Right cardiac atrium (tissue), 5 donors: ENCODE measurements at regions not wholly inside any gene's neighbourhood (a gene's known extent, or its start where the extent isn't known, plus 50 kb on each side); places are given as distances from the start of the nearest gene placed in this dataset.

Experiments
- ATAC-seq, 2 donors: fragments of 200-7000 bp; cut with Tn5 transposase; one replicate each; pipeline versions ENCODE4 v1.8.0 to v1.9.1; 2020; ENCODE audit warnings: moderate library complexity in 2 of 2, mild to moderate bottlenecking in 1 of 2
- DNase-seq, 3 donors: peaks; one replicate each; pipeline ENCODE4 v3.0.0-alpha.2; 2020
- H3K27ac ChIP-seq: one replicate; pipeline ENCODE4 v1.5.1; 2013; ENCODE audit warnings: mild to moderate bottlenecking, low read length, control low read depth, moderate library complexity
- H3K27me3 ChIP-seq: one replicate; pipeline ENCODE4 v1.6.1; 2013; ENCODE audit not compliant: control insufficient read depth, insufficient read depth
- H3K4me1 ChIP-seq: one replicate; pipeline ENCODE4 v1.6.1; 2013; ENCODE audit warnings: low read length; ENCODE audit not compliant: control insufficient read depth, insufficient read depth
- H3K4me3 ChIP-seq: one replicate; pipeline ENCODE4 v1.5.1; 2013; ENCODE audit warnings: low read length, control low read depth
- H3K9me3 ChIP-seq: one replicate; pipeline ENCODE4 v1.6.1; 2013; ENCODE audit warnings: low read length; ENCODE audit not compliant: control insufficient read depth
- WGBS: extraction: QIAGEN DNeasy Blood & Tissue Kit; methylation state at CpG from one replicate; pipeline ENCODE4 v1.1.7; 2013; 5-methylcytosine and 5-hydroxymethylcytosine counted together
- intact Hi-C, 4 donors: fragments of 100-400 bp; cut with DNase I; formaldehyde crosslinking; loops; one replicate each; pipeline versions ENCODE4 v1.11.0 to v1.14.0; 2022 to 2023
- donor health status: healthy with polysubstance abuse.
- donor health status: DM: no; HTN: yes; CAD: no.
- donor health status: DM: no; HTN: no; CAD: no.
- donor health status: DM: no; HTN: yes; CAD: no; lungs with severe emphysema.
- donor health status: DM: yes; HTN: yes; CAD: no.

DNA sequence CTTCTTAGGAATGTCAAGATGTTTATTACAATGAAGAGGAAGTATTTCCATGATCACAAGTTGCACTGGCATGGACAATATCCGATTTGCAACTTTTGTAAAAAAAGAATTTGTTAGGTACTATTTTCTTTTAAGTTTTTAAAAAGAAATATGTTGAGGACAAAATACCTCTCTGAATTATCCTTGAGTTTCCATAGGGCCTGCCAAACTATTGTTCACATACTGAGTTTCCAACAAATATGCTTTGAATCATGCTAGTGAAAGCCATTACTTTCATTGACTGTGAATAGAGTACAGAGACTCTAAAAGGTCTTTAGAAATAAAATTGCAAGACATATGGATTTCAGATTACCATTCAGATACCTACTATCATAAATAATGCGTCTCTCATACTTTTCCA lies 566.1 kb downstream of the TMEM182 start:
- H3K4me3 ChIP-seq: no peak overlapping the region
- no peak for ATAC-seq
- WGBS: 78% methylated on average over 2 of the region's 2 CpGs
- H3K27ac ChIP-seq: no peak overlapping the region
- H3K9me3 ChIP-seq: no peaks in the 10 kb centered on the region
- no peaks in the 10 kb centered on the region for H3K27me3 ChIP-seq
- intact Hi-C loops: no loop called here
- no peaks in the 10 kb centered on the region for H3K4me1 ChIP-seq
- no peak for DNase-seq

DNA sequence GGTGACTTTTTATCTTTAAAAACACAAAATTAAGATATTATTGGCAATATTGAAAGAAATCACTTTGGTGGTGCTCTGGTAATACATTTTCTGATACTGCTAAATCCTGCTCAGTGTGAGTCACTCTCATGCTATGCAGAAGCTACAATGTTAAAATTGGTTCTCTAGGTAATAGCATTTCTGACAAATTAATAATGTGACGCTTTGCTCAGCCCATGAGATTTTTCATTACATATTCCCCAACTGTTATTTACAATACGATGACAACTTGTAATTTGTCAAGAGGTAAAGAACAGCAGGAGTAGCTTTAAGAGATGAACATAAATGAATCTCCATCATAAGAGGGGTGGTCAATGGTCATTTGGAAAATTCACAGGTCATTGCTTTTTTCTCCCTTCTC lies 573.6 kb downstream of the TMEM182 start:
- intact Hi-C loops: no loop called here
- ATAC-seq: no peak

DNA sequence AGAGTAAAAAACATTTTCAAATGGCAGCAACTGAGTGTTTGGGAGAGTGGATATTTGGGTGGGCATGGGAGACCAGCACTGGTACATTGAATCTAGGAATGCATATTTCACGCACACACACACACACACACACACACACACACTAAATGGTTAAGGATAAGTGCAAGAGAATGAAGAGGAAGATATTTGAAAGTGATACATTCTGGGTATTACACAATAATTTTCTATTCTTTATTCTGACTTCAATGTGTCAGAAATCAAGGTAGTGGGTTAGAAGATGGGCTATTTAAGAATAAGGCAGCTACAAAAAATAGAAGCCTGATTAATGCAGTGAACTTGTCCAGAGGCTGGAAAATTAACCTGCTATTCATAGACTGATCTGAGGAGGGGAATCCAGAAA lies 577.0 kb downstream of the TMEM182 start:
- WGBS: 77% methylated on average over 1 of the region's 1 CpG
- no peaks in the 10 kb centered on the region for H3K9me3 ChIP-seq
- intact Hi-C loops: no loop called here
- no peaks in the 10 kb centered on the region for H3K4me1 ChIP-seq
- no peaks in the 10 kb centered on the region for H3K27me3 ChIP-seq
- H3K27ac ChIP-seq: no peak overlapping the region
- DNase-seq (no peak), ATAC-seq (no peak)
- no peak overlapping the region for H3K4me3 ChIP-seq

More for the DNA sequence above, 573.6 kb downstream of the TMEM182 start:
- 80% methylated on average over 2 of the region's 2 CpGs for WGBS
- no peak for DNase-seq
- H3K27me3 ChIP-seq: no peaks in the 10 kb centered on the region
- H3K9me3 ChIP-seq: no peaks in the 10 kb centered on the region
- no peaks in the 10 kb centered on the region for H3K4me1 ChIP-seq
- H3K27ac ChIP-seq: no peak overlapping the region
- H3K4me3 ChIP-seq: no peak overlapping the region

DNA sequence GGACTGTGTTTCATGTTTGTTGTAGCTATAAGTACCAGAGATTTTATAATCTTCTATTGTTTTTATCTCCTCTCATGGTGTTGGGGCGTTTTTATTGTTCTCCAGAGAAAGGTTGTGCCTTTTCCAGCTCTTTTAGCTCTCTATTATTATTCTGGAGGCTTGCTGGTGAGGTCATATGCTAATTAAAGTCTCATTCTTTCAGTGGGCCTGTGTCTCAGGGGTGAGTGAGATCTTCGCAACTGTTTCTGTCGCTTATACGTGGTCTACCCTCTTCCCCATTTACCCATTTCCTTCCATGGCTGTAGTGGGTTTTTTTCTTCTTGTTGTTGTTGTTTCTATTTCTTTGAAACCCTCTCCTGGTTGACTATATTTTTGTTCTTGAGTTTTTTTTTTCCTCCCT lies 584.9 kb downstream of the TMEM182 start:
- intact Hi-C loops: no loop called here
- no peaks in the 10 kb centered on the region for H3K4me1 ChIP-seq
- no peak overlapping the region for H3K4me3 ChIP-seq
- ATAC-seq: no peak
- 66% methylated on average over 4 of the region's 4 CpGs for WGBS
- DNase-seq: no peak
- no peaks in the 10 kb centered on the region for H3K9me3 ChIP-seq
- H3K27ac ChIP-seq: no peak overlapping the region
- H3K27me3 ChIP-seq: no peaks in the 10 kb centered on the region

DNA sequence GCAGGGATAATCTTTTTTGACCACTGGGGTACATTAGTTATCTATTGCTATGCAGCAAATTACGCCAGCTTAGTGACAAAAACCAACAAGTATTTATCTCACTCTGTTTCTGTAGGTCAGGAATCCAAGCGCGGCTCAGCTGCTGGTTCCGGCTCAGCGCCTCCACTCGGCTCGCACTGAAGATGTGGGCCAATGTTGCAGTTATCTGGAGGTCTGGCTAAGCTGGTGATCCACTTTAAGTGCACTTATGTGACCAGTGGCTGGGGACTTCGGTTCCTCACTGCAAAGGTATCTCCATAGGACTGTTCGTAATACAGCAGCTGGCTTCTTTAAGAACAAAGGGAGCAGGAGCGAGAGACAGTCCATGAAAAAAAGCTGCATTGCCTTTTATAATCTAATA lies 591.9 kb downstream of the TMEM182 start:
- no peak for ATAC-seq
- WGBS: 86% methylated on average over 10 of the region's 10 CpGs
- H3K4me1 ChIP-seq: no peaks in the 10 kb centered on the region
- no peak overlapping the region for H3K4me3 ChIP-seq
- intact Hi-C loops: no loop called here
- H3K27ac ChIP-seq: no peak overlapping the region
- no peaks in the 10 kb centered on the region for H3K9me3 ChIP-seq
- H3K27me3 ChIP-seq: no peaks in the 10 kb centered on the region
- no peak for DNase-seq

DNA sequence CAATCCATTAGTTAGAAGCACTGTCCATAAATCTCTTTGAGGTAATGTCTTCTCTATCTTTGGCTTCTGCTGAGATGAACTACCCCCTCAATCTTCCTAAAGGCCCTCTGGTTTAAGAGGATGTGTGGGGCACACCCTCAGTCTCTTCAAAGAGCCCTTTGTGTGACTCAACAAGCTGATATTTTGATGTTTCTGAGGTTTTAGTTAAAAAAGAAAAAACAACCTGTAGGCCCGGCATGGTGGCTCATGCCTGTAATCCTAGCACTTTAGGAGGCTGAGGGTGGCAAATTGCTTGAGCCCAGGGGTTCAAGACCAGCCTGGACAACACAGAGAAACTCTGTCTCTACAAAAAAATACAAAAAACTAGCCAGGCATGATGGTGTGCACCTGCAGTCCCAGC lies 593.5 kb downstream of the TMEM182 start:
- intact Hi-C loops: no loop called here
- WGBS: 86% methylated on average over 1 of the region's 1 CpG
- no peak overlapping the region for H3K4me3 ChIP-seq
- ATAC-seq: no peak
- H3K27ac ChIP-seq: no peak overlapping the region
- DNase-seq: no peak
- H3K9me3 ChIP-seq: no peaks in the 10 kb centered on the region
- no peaks in the 10 kb centered on the region for H3K4me1 ChIP-seq
- no peaks in the 10 kb centered on the region for H3K27me3 ChIP-seq

DNA sequence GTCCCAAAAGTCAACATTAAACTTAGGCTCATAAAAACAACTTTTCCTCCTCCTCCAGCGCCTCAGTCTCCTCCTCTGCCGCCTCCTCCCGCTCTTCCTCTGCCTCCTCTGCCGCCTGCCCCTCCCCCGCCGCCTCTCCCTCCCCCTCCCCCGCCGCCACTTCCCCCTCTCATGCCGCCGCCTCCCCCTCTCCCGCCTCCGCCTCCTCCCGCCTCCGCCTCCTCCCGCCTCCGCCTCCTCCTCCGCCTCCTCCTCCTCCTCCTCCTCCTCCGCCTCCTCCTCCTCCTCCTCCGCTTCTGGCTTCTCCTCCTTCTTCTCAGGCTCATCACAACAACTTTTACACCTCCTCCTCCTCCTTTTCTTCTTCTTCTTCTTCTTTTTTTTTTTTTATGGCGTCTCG lies 599.9 kb downstream of the TMEM182 start:
- no peaks in the 10 kb centered on the region for H3K27me3 ChIP-seq
- no peak overlapping the region for H3K4me3 ChIP-seq
- no peaks in the 10 kb centered on the region for H3K9me3 ChIP-seq
- no peak for ATAC-seq
- 95% methylated on average over 20 of the region's 21 CpGs for WGBS
- no peak overlapping the region for H3K27ac ChIP-seq
- peak in 1 of 3 donors; percentile 59 for DNase-seq
- intact Hi-C loops: no loop called here
- H3K4me1 ChIP-seq: no peaks in the 10 kb centered on the region

DNA sequence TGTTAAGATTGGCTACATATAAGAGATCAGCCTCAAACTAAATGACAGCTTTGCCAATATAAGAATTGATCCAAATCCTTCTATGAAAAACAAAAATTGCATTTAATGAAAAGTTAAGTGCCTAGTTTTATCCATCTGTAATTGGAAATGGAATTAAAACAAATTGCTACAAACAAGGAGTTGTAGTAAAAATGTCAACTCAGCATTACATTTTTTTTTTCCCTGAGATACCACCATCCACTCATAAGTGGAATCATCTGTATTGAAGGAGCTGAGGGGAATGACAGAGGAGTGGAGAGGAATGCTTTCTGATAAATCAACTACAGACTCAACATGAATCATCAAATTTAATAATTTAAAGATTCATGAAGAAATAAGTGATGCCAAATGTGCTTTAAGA lies 601.8 kb downstream of the TMEM182 start:
- ATAC-seq (no peak), DNase-seq (no peak)
- Histone ChIP-seq H3K27me3 (no peaks in the 10 kb centered on the region), H3K4me1 (no peaks in the 10 kb centered on the region), H3K27ac (no peak overlapping the region), H3K9me3 (no peaks in the 10 kb centered on the region), H3K4me3 (no peak overlapping the region)
- intact Hi-C loops: no loop called here

DNA sequence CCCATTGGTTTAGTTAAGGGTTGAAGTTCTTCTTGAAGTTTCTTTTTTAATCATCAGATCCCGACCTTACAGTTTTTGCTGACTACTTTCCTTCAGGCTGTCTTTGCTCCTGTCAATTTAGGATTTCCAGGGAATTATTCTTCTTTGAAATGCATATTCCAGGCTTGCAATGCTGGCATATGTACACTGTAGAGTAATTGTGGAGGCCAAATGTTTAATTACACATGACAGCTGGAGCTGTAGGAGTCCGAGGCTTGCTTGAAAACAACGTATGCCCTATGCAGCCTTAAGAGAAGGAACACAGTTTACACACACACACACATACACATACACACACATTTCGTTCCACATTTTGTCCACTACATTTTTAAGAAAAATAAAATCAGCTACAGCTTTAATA lies 602.3 kb downstream of the TMEM182 start:
- ATAC-seq (no peak), DNase-seq (no peak)
- WGBS: 61% methylated on average over 4 of the region's 4 CpGs
- no peaks in the 10 kb centered on the region for H3K27me3 ChIP-seq
- H3K9me3 ChIP-seq: no peaks in the 10 kb centered on the region
- no peak overlapping the region for H3K27ac ChIP-seq
- no peak overlapping the region for H3K4me3 ChIP-seq
- no peaks in the 10 kb centered on the region for H3K4me1 ChIP-seq
- intact Hi-C loops: no loop called here

DNA sequence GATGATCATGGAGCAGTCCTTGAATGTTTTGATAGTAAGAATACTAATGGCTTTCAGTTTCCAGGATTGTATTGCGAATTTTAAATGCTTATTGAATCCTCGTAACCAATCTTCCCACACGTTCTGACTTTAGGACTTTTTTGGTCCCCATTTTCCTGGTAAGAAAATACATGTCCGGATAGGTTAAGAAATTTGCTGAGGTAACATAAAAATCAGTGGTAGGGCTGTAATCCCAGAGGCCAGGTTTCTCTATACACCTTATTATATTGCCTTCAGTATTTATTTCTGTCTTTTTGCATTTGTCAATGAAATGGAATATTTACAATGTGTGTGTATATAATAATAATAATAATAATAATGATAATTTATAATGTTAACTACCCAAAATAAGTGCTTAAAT lies 603.2 kb downstream of the TMEM182 start:
- 86% methylated on average over 4 of the region's 4 CpGs for WGBS
- Histone ChIP-seq H3K27ac (no peak overlapping the region), H3K27me3 (no peaks in the 10 kb centered on the region), H3K4me1 (no peaks in the 10 kb centered on the region), H3K9me3 (no peaks in the 10 kb centered on the region), H3K4me3 (no peak overlapping the region)
- intact Hi-C loops: no loop called here
- ATAC-seq: no peak
- no peak for DNase-seq

DNA sequence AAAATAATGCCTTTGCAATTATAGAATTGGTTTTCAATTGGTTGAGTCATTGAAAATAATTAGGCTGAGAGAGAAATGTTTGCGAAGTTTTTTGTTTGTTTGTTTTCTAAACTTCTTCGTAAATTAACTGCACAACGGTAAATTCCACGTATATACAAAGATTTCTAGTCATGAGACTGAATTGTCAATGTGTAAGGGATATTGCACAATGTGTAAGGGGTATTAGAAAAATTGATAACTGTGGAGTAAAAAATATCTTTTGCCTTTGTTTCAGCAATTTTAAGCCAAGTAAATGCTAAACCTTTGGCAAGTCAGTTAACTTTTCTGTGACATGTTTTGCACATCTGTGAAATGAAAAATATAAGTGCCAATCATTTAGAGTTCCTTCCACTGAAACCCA lies 606.0 kb downstream of the TMEM182 start:
- intact Hi-C loops: no loop called here
- Histone ChIP-seq H3K27me3 (no peaks in the 10 kb centered on the region), H3K4me1 (no peaks in the 10 kb centered on the region), H3K27ac (no peak overlapping the region), H3K4me3 (no peak overlapping the region), H3K9me3 (no peaks in the 10 kb centered on the region)
- no peak for DNase-seq
- WGBS: 91% methylated on average over 4 of the region's 4 CpGs
- no peak for ATAC-seq

DNA sequence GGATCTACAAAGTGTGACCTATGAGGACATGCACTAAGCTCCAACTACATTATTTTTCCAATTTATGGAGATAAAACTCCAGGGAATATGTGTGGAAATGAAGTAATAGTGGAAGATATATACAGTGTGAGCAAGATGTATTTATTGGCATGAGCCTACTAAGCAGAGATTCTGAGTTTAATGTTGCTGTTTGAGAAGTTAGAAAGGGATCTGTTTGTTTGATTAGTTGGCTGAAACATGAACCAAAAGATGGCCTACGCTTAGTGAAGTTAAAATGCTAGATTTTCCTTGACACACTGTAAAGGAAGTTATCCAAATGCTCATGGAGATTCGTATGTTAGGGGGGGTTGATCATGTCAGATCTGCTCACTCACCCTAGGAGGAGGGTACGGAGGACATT lies 621.7 kb downstream of the TMEM182 start:
- no peak overlapping the region for H3K4me3 ChIP-seq
- DNase-seq: no peak
- intact Hi-C loops: no loop called here
- 47% methylated on average over 3 of the region's 3 CpGs for WGBS
- H3K27ac ChIP-seq: no peak overlapping the region
- H3K4me1 ChIP-seq: no peaks in the 10 kb centered on the region
- no peak for ATAC-seq
- H3K9me3 ChIP-seq: peaks cover 3% of the 10 kb centered on the region
- H3K27me3 ChIP-seq: no peaks in the 10 kb centered on the region
